GM23338 (cell line): ENCODE measurements at regions not wholly inside any gene's neighbourhood (a gene's known extent, or its start where the extent isn't known, plus 50 kb on each side); places are given as distances from the start of the nearest gene placed in this dataset.

Source experiments
- ATAC-seq: fragments of 200-7000 bp; cut with Tn5 transposase; 3 replicates; pipeline ENCODE4 v1.9.1; 2020
- DNase-seq: peaks from one replicate; pipeline ENCODE4 v3.0.0-alpha.2; 2015; ENCODE audit warnings: low spot score
- H2AFZ ChIP-seq: fragments of 200-600 bp; sonication (generic); 2 replicates; pipeline ENCODE4 v1.8.0; 2016; ENCODE audit warnings: antibody characterized with exemption, mild to moderate bottlenecking, moderate library complexity
- H3F3A ChIP-seq: fragments of 200-600 bp; sonication (generic); replicated peaks from 2 replicates; pipeline ENCODE4 v1.8.0; 2017; ENCODE audit warnings: antibody characterized with exemption, mixed run types, low read depth
- H3K27ac ChIP-seq: fragments of 200-600 bp; sonication (generic); 2 replicates; pipeline ENCODE4 v1.6.1; 2016; ENCODE audit warnings: low read depth
- H3K27me3 ChIP-seq: fragments of 200-600 bp; sonication (generic); 2 replicates; pipeline ENCODE4 v1.8.0; 2016; ENCODE audit warnings: mild to moderate bottlenecking, mixed run types, moderate library complexity; ENCODE audit not compliant: insufficient read depth
- H3K36me3 ChIP-seq: fragments of 200-600 bp; sonication (generic); 2 replicates; pipeline ENCODE4 v1.8.0; 2016; ENCODE audit warnings: mild to moderate bottlenecking; ENCODE audit not compliant: insufficient read depth
- H3K4me1 ChIP-seq: fragments of 200-600 bp; sonication (generic); 2 replicates; pipeline ENCODE4 v1.8.0; 2016; ENCODE audit warnings: mild to moderate bottlenecking, moderate library complexity; ENCODE audit not compliant: insufficient read depth
- H3K4me2 ChIP-seq: fragments of 200-600 bp; sonication (generic); 2 replicates; pipeline ENCODE4 v1.7.1; 2017; ENCODE audit warnings: mixed run types
- H3K4me3 ChIP-seq: fragments of 200-600 bp; sonication (generic); 2 replicates; pipeline ENCODE4 v1.6.1; 2016; ENCODE audit warnings: mixed run types
- H3K79me2 ChIP-seq: fragments of 200-600 bp; sonication (generic); replicated peaks from 2 replicates; pipeline ENCODE4 v1.8.0; 2017; ENCODE audit warnings: mild to moderate bottlenecking; ENCODE audit not compliant: insufficient read depth
- H3K9me2 ChIP-seq: fragments of 200-600 bp; sonication (generic); 2 replicates; pipeline ENCODE4 v1.8.0; 2017; ENCODE audit not compliant: insufficient read depth
- H4K20me1 ChIP-seq: fragments of 200-600 bp; sonication (generic); replicated peaks from 2 replicates; pipeline ENCODE4 v1.8.0; 2017; ENCODE audit warnings: mild to moderate bottlenecking; ENCODE audit not compliant: insufficient read depth
- H3K27ac Mint-ChIP-seq: 2 replicates; pipeline ENCODE4 v1.8.0; 2020; ENCODE audit warnings: inconsistent platforms, mild to moderate bottlenecking, moderate library complexity, mixed read lengths
- H3K27me3 Mint-ChIP-seq: 3 replicates; pipeline ENCODE4 v1.8.0; 2022; ENCODE audit warnings: low read depth, mild to moderate bottlenecking, moderate library complexity, mixed read lengths, inconsistent platforms; ENCODE audit not compliant: insufficient read depth, poor library complexity
- H3K36me3 Mint-ChIP-seq: 3 replicates; pipeline ENCODE4 v1.8.0; 2021; ENCODE audit warnings: low read depth, mild to moderate bottlenecking, inconsistent platforms, moderate library complexity, mixed read lengths
- H3K4me1 Mint-ChIP-seq: 3 replicates; pipeline ENCODE4 v1.8.0; 2020; ENCODE audit warnings: mild to moderate bottlenecking, inconsistent platforms, mixed read lengths
- H3K4me3 Mint-ChIP-seq: 3 replicates; pipeline ENCODE4 v1.8.0; 2021; ENCODE audit warnings: moderate library complexity, mild to moderate bottlenecking, inconsistent platforms, mixed read lengths
- H3K9me3 Mint-ChIP-seq: 3 replicates; pipeline ENCODE4 v1.8.0; 2020; ENCODE audit warnings: moderate library complexity, mild to moderate bottlenecking, inconsistent platforms, mixed read lengths
- CREB1 ChIP-seq: fragments of 250-450 bp; sonication (Bioruptor Pico); IDR thresholded peaks from 2 replicates; pipeline ENCODE4 v1.5.0; 2020; ENCODE audit warnings: low read depth, mild to moderate bottlenecking, moderate library complexity
- EZH2 ChIP-seq: fragments of 200-600 bp; sonication (generic); IDR thresholded peaks from one replicate; pipeline ENCODE4 v1.8.0; 2017; ENCODE audit warnings: antibody characterized with exemption, mild to moderate bottlenecking, low read depth; ENCODE audit not compliant: unreplicated experiment
- EZH2phosphoT487 ChIP-seq: fragments of 200-600 bp; sonication (generic); IDR thresholded peaks from one replicate; pipeline ENCODE4 v1.8.1; 2018; ENCODE audit warnings: antibody characterized with exemption; ENCODE audit not compliant: unreplicated experiment
- JUNB ChIP-seq: IDR thresholded peaks from one replicate; pipeline ENCODE4 v1.6.1; 2016; ENCODE audit warnings: antibody characterized with exemption; ENCODE audit not compliant: unreplicated experiment
- NANOG ChIP-seq: IDR thresholded peaks from 2 replicates; pipeline ENCODE4 v1.6.1; 2016; ENCODE audit warnings: antibody characterized with exemption, borderline replicate concordance
- POLR2AphosphoS5 ChIP-seq: IDR thresholded peaks from 2 replicates; pipeline ENCODE4 v1.6.1; 2016; ENCODE audit warnings: antibody characterized with exemption, low read depth
- STAT1 ChIP-seq: IDR thresholded peaks from one replicate; pipeline ENCODE4 v1.6.1; 2016; ENCODE audit warnings: antibody characterized with exemption; ENCODE audit not compliant: unreplicated experiment
- ZNF114 ChIP-seq: fragments of 250-450 bp; sonication (Bioruptor Pico); IDR thresholded peaks from 2 replicates; pipeline ENCODE4 v1.5.0; 2020; ENCODE audit warnings: mild to moderate bottlenecking, moderate library complexity
- ZNF331 ChIP-seq: fragments of 250-450 bp; sonication (Bioruptor Pico); IDR thresholded peaks from 2 replicates; pipeline ENCODE4 v1.5.0; 2020; ENCODE audit warnings: low read depth, mild to moderate bottlenecking, moderate library complexity
- TF ChIP-seq, protein P1 (sequence below): IDR thresholded peaks from one replicate; pipeline ENCODE4 v1.6.1; 2018; ENCODE audit warnings: antibody characterized with exemption; ENCODE audit not compliant: unreplicated experiment
- TF ChIP-seq, protein P2 (sequence below): IDR thresholded peaks from 2 replicates; pipeline ENCODE4 v1.6.1; 2016; ENCODE audit warnings: antibody characterized with exemption
- TF ChIP-seq, protein P3 (sequence below), 2 experiments: fragments of 200-600 bp in 1 of 2; sonication (generic) in 1 of 2; conservative IDR thresholded peaks; 2 replicates each; pipeline versions ENCODE4 v1.5.1 to v1.6.1; 2016 to 2017; ENCODE audit warnings: antibody characterized with exemption in 2 of 2, low read depth in 2 of 2, mild to moderate bottlenecking in 2 of 2, moderate library complexity in 1 of 2
- TF ChIP-seq, protein P4 (sequence below): fragments of 250-450 bp; sonication (Bioruptor Pico); IDR thresholded peaks from 2 replicates; pipeline ENCODE4 v1.5.0; 2020; ENCODE audit warnings: mild to moderate bottlenecking, moderate library complexity

DNA sequence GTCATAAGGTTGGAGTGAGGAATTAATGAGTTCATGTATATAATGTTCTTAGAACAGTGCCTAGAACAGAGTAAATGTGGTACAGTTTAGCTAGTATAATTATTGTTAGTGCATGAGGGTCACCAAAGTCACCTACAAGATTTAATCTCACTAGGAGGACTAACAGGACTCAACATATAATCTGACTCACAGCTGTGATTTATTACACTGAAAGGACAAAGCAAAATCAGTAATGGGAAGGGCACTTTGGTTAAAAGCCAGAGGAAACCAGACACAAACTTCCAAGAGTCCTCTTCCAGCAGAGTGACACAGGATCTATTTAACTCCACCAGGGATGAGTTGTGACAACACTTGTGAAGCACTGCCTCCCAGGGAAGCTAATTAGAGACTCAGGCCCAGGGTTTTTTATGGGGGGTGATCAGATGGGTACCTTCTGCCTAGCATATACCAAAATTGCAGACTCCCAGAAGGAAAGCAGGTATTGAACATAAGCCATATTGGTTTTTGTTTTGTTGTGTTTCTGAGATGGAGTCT, 341.2 kb upstream of the DACH1 start:
- no peaks in the 10 kb centered on the region for H3F3A ChIP-seq
- Mint-ChIP-seq H3K4me3 (no peak overlapping the region), H3K27ac (no peak overlapping the region), H3K4me1 (no peaks in the 10 kb centered on the region), H3K9me3 (no peaks in the 10 kb centered on the region), H3K27me3 (no peaks in the 10 kb centered on the region), H3K36me3 (no peaks in the 10 kb centered on the region)
- ATAC-seq: no peak
- no peaks in the 10 kb centered on the region for H3K4me1 ChIP-seq
- no peak overlapping the region for H3K27ac ChIP-seq
- TF ChIP-seq, protein P1, sequence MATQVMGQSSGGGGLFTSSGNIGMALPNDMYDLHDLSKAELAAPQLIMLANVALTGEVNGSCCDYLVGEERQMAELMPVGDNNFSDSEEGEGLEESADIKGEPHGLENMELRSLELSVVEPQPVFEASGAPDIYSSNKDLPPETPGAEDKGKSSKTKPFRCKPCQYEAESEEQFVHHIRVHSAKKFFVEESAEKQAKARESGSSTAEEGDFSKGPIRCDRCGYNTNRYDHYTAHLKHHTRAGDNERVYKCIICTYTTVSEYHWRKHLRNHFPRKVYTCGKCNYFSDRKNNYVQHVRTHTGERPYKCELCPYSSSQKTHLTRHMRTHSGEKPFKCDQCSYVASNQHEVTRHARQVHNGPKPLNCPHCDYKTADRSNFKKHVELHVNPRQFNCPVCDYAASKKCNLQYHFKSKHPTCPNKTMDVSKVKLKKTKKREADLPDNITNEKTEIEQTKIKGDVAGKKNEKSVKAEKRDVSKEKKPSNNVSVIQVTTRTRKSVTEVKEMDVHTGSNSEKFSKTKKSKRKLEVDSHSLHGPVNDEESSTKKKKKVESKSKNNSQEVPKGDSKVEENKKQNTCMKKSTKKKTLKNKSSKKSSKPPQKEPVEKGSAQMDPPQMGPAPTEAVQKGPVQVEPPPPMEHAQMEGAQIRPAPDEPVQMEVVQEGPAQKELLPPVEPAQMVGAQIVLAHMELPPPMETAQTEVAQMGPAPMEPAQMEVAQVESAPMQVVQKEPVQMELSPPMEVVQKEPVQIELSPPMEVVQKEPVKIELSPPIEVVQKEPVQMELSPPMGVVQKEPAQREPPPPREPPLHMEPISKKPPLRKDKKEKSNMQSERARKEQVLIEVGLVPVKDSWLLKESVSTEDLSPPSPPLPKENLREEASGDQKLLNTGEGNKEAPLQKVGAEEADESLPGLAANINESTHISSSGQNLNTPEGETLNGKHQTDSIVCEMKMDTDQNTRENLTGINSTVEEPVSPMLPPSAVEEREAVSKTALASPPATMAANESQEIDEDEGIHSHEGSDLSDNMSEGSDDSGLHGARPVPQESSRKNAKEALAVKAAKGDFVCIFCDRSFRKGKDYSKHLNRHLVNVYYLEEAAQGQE: no peak
- TF ChIP-seq EZH2 (no peak), POLR2AphosphoS5 (no peak), ZNF331 (no peak), ZNF114 (CRISPR knock-in tag) (no peak), EZH2phosphoT487 (no peak), STAT1 (no peak), NANOG (no peak), JUNB (no peak), CREB1 (CRISPR knock-in tag) (no peak)
- TF ChIP-seq, protein P2, sequence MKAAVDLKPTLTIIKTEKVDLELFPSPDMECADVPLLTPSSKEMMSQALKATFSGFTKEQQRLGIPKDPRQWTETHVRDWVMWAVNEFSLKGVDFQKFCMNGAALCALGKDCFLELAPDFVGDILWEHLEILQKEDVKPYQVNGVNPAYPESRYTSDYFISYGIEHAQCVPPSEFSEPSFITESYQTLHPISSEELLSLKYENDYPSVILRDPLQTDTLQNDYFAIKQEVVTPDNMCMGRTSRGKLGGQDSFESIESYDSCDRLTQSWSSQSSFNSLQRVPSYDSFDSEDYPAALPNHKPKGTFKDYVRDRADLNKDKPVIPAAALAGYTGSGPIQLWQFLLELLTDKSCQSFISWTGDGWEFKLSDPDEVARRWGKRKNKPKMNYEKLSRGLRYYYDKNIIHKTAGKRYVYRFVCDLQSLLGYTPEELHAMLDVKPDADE: no peak
- TF ChIP-seq, protein P3, sequence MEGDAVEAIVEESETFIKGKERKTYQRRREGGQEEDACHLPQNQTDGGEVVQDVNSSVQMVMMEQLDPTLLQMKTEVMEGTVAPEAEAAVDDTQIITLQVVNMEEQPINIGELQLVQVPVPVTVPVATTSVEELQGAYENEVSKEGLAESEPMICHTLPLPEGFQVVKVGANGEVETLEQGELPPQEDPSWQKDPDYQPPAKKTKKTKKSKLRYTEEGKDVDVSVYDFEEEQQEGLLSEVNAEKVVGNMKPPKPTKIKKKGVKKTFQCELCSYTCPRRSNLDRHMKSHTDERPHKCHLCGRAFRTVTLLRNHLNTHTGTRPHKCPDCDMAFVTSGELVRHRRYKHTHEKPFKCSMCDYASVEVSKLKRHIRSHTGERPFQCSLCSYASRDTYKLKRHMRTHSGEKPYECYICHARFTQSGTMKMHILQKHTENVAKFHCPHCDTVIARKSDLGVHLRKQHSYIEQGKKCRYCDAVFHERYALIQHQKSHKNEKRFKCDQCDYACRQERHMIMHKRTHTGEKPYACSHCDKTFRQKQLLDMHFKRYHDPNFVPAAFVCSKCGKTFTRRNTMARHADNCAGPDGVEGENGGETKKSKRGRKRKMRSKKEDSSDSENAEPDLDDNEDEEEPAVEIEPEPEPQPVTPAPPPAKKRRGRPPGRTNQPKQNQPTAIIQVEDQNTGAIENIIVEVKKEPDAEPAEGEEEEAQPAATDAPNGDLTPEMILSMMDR (conservative IDR thresholded peaks at IDR 0.05; ENCODE audit: low read depth in 2 of 2): no peak
- TF ChIP-seq, protein P4, sequence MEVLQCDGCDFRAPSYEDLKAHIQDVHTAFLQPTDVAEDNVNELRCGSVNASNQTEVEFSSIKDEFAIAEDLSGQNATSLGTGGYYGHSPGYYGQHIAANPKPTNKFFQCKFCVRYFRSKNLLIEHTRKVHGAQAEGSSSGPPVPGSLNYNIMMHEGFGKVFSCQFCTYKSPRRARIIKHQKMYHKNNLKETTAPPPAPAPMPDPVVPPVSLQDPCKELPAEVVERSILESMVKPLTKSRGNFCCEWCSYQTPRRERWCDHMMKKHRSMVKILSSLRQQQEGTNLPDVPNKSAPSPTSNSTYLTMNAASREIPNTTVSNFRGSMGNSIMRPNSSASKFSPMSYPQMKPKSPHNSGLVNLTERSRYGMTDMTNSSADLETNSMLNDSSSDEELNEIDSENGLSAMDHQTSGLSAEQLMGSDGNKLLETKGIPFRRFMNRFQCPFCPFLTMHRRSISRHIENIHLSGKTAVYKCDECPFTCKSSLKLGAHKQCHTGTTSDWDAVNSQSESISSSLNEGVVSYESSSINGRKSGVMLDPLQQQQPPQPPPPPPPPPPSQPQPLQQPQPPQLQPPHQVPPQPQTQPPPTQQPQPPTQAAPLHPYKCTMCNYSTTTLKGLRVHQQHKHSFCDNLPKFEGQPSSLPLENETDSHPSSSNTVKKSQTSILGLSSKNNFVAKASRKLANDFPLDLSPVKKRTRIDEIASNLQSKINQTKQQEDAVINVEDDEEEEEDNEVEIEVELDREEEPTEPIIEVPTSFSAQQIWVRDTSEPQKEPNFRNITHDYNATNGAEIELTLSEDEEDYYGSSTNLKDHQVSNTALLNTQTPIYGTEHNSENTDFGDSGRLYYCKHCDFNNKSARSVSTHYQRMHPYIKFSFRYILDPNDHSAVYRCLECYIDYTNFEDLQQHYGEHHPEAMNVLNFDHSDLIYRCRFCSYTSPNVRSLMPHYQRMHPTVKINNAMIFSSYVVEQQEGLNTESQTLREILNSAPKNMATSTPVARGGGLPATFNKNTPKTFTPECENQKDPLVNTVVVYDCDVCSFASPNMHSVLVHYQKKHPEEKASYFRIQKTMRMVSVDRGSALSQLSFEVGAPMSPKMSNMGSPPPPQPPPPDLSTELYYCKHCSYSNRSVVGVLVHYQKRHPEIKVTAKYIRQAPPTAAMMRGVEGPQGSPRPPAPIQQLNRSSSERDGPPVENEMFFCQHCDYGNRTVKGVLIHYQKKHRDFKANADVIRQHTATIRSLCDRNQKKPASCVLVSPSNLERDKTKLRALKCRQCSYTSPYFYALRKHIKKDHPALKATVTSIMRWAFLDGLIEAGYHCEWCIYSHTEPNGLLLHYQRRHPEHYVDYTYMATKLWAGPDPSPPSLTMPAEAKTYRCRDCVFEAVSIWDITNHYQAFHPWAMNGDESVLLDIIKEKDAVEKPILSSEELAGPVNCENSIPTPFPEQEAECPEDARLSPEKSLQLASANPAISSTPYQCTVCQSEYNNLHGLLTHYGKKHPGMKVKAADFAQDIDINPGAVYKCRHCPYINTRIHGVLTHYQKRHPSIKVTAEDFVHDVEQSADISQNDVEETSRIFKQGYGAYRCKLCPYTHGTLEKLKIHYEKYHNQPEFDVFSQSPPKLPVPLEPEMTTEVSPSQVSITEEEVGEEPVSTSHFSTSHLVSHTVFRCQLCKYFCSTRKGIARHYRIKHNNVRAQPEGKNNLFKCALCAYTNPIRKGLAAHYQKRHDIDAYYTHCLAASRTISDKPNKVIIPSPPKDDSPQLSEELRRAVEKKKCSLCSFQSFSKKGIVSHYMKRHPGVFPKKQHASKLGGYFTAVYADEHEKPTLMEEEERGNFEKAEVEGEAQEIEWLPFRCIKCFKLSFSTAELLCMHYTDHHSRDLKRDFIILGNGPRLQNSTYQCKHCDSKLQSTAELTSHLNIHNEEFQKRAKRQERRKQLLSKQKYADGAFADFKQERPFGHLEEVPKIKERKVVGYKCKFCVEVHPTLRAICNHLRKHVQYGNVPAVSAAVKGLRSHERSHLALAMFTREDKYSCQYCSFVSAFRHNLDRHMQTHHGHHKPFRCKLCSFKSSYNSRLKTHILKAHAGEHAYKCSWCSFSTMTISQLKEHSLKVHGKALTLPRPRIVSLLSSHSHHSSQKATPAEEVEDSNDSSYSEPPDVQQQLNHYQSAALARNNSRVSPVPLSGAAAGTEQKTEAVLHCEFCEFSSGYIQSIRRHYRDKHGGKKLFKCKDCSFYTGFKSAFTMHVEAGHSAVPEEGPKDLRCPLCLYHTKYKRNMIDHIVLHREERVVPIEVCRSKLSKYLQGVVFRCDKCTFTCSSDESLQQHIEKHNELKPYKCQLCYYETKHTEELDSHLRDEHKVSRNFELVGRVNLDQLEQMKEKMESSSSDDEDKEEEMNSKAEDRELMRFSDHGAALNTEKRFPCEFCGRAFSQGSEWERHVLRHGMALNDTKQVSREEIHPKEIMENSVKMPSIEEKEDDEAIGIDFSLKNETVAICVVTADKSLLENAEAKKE (CRISPR knock-in tag): no peak
- H3K4me2 ChIP-seq: no peak overlapping the region
- H3K9me2 ChIP-seq: peaks cover 9% of the 10 kb centered on the region
- DNase-seq: no peak
- no peak overlapping the region for H3K4me3 ChIP-seq
- no peaks in the 10 kb centered on the region for H3K36me3 ChIP-seq
- H3K27me3 ChIP-seq: no peaks in the 10 kb centered on the region
- H3K79me2 ChIP-seq: no peaks in the 10 kb centered on the region
- H4K20me1 ChIP-seq: no peaks in the 10 kb centered on the region
- no peak overlapping the region for H2AFZ ChIP-seq
